ENCODE measurements at regions not wholly inside any gene's neighbourhood (a gene's known extent, or its start where the extent isn't known, plus 50 kb on each side); places are given as distances from the start of the nearest gene placed in this dataset.

- DNase-seq (ENCODE audit: low read depth) = no peak
Observed at GRCh38 chr6:15722731-15723130, 59.9 kb upstream of the DTNBP1 start.

GRCh38 chr6:15716889-15717288 is 54.1 kb upstream of the DTNBP1 start:
- no peak for DNase-seq (ENCODE audit: low read depth)

GRCh38 chr6:15715851-15716250 is 53.0 kb upstream of the DTNBP1 start:
- no peak for DNase-seq (ENCODE audit: low read depth)

GRCh38 chr6:15715060-15715459 is 52.2 kb upstream of the DTNBP1 start:
- DNase-seq (ENCODE audit: low read depth) = no peak

- DNase-seq (ENCODE audit: low read depth) = no peak
Observed at GRCh38 chr6:15714658-15715057, 51.8 kb upstream of the DTNBP1 start.

GRCh38 chr6:15713325-15713724 is 50.5 kb upstream of the DTNBP1 start:
- DNase-seq (ENCODE audit: low read depth) = no peak

- DNase-seq (ENCODE audit: low read depth) = peak; percentile 7
Observed at GRCh38 chr6:15712797-15713196, 50.0 kb upstream of the DTNBP1 start.

All from GM04503 (cell line).